Ishikawa (cell line): ENCODE measurements at regions not wholly inside any gene's neighbourhood (a gene's known extent, or its start where the extent isn't known, plus 50 kb on each side); places are given as distances from the start of the nearest gene placed in this dataset.
A peak's percentile ranks its signal among the peaks of the same experiment; 100 is the strongest.

ENCODE experiments used
- CEBPB ChIP-seq: IDR thresholded peaks from 2 replicates; pipeline ENCODE4 v1.6.1; 2012
- CREB1 ChIP-seq: IDR thresholded peaks from 2 replicates; pipeline ENCODE4 v1.6.1; 2012; ENCODE audit warnings: low read depth
- EGR1 ChIP-seq: IDR thresholded peaks from 2 replicates; pipeline ENCODE4 v1.6.1; 2012
- EP300 ChIP-seq: IDR thresholded peaks from 2 replicates; pipeline ENCODE4 v1.6.1; 2012; ENCODE audit warnings: borderline replicate concordance
- FOXM1 ChIP-seq: IDR thresholded peaks from 2 replicates; pipeline ENCODE4 v1.6.1; 2012; ENCODE audit warnings: low read depth, borderline replicate concordance
- MAX ChIP-seq: IDR thresholded peaks from 2 replicates; pipeline ENCODE4 v1.6.1; 2012
- RAD21 ChIP-seq: IDR thresholded peaks from 2 replicates; pipeline ENCODE4 v1.6.1; 2012; ENCODE audit warnings: low read depth
- TAF1 ChIP-seq: IDR thresholded peaks from 2 replicates; pipeline ENCODE4 v1.6.1; 2012; ENCODE audit warnings: low read depth, mild to moderate bottlenecking
- USF1 ChIP-seq: IDR thresholded peaks from 2 replicates; pipeline ENCODE4 v1.6.1; 2012
- YY1 ChIP-seq: IDR thresholded peaks from 2 replicates; pipeline ENCODE4 v1.6.1; 2012; ENCODE audit warnings: low read depth
- ZBTB7A ChIP-seq: IDR thresholded peaks from 2 replicates; pipeline ENCODE4 v1.6.1; 2012; ENCODE audit warnings: low read depth
- TF ChIP-seq, protein P1 (sequence below): IDR thresholded peaks from 2 replicates; pipeline ENCODE4 v1.6.1; 2012; ENCODE audit warnings: low read depth, mild to moderate bottlenecking

DNA sequence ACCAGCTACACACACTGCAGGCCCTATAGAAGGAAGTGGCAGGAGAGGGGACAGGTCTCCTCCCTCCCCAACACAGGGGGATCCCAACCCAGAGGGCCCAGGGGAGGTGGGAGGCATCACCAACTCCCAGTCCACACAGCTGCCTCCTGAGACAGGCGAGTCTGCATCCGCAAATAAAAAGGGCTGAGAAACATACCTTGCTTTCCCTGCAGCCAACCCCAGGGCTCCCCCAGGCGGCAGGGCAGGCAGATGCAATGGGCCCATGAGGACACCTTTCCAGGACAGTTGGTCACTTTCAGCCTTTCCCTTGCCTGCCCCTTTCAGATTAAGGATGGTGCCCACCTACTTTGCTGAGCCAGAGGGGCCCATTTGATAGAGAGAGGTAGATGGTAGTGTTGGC, 180.0 kb downstream of the BRD1 start:
- TF ChIP-seq EGR1 (no peak), CREB1 (no peak), TAF1 (no peak), ZBTB7A (no peak), MAX (no peak), RAD21 (peak; percentile 29; the same call in 1 of the 2 replicates), EP300 (no peak), USF1 (no peak), CEBPB (no peak), FOXM1 (no peak), YY1 (no peak)
- TF ChIP-seq, protein P1, sequence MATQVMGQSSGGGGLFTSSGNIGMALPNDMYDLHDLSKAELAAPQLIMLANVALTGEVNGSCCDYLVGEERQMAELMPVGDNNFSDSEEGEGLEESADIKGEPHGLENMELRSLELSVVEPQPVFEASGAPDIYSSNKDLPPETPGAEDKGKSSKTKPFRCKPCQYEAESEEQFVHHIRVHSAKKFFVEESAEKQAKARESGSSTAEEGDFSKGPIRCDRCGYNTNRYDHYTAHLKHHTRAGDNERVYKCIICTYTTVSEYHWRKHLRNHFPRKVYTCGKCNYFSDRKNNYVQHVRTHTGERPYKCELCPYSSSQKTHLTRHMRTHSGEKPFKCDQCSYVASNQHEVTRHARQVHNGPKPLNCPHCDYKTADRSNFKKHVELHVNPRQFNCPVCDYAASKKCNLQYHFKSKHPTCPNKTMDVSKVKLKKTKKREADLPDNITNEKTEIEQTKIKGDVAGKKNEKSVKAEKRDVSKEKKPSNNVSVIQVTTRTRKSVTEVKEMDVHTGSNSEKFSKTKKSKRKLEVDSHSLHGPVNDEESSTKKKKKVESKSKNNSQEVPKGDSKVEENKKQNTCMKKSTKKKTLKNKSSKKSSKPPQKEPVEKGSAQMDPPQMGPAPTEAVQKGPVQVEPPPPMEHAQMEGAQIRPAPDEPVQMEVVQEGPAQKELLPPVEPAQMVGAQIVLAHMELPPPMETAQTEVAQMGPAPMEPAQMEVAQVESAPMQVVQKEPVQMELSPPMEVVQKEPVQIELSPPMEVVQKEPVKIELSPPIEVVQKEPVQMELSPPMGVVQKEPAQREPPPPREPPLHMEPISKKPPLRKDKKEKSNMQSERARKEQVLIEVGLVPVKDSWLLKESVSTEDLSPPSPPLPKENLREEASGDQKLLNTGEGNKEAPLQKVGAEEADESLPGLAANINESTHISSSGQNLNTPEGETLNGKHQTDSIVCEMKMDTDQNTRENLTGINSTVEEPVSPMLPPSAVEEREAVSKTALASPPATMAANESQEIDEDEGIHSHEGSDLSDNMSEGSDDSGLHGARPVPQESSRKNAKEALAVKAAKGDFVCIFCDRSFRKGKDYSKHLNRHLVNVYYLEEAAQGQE: no peak
